K562 (cell line): ENCODE measurements at regions not wholly inside any gene's neighbourhood (a gene's known extent, or its start where the extent isn't known, plus 50 kb on each side); places are given as distances from the start of the nearest gene placed in this dataset.

Experiments used
- ATAC-seq: fragments of 200-7000 bp; cut with Tn5 transposase; 3 replicates; pipeline ENCODE4 v1.9.1; 2020; ENCODE audit warnings: moderate library complexity
- BruUV-seq: library from RNA; stranded (reverse); fragments of 400-500 nt; replicated peaks from 2 replicates; lab custom pipeline; 2021; lab: Mats Ljungman, UMichigan
- CTCF ChIA-PET: fragments of 300-600 bp; formaldehyde crosslinking; extraction: SDS; loops from one replicate; lab custom pipeline; 2021; ENCODE audit warnings: low intra/inter-chr PET ratio; lab: Yijun Ruan, JAX
- POLR2A ChIA-PET: fragments of 300-600, 350-650 bp; sonication (Branson Sonifier 250); formaldehyde crosslinking; extraction: SDS; loops from one replicate; lab custom pipeline; 2021; ENCODE audit warnings: antibody characterized with exemption, inconsistent platforms; lab: Yijun Ruan, JAX
- DNase-seq, 4 experiments: peaks; one replicate each; pipeline versions ENCODE4 v3.0.0 to v3.0.0-alpha.2; 2011 to 2018; ENCODE audit warnings: low spot score in 3 of 4, mixed read lengths in 3 of 4; ENCODE audit errors: extremely low read depth in 1 of 4
- FAIRE-seq: peaks from 2 replicates; lab custom pipeline; 2011; peaks lifted over from hg19 to GRCh38; lab: Jason Lieb, UNC
- H2AFZ ChIP-seq: 2 replicates; pipeline ENCODE4 v1.6.0; 2011; ENCODE audit warnings: low read depth, low read length, control low read depth, inconsistent platforms
- H3K27ac ChIP-seq: fragments of 200-600 bp; 3 replicates; pipeline ENCODE4 v1.8.0; 2011; ENCODE audit warnings: low read depth, mild to moderate bottlenecking, control low read depth, inconsistent platforms, low read length, moderate library complexity, mixed read lengths; ENCODE audit errors: extremely low read depth
- H3K27me3 ChIP-seq, 2 experiments: fragments of 300-600 bp in 1 of 2; 2 replicates in 1 of 2; 3 replicates in 1 of 2; pipeline versions ENCODE4 v1.6.0 to v1.8.0; 2011; ENCODE audit warnings: inconsistent platforms in 2 of 2, low read length in 2 of 2, mild to moderate bottlenecking in 1 of 2, mixed read lengths in 1 of 2, moderate library complexity in 1 of 2; ENCODE audit not compliant: control insufficient read depth in 2 of 2, insufficient read depth in 2 of 2
- H3K36me3 ChIP-seq: fragments of 300-600 bp; 3 replicates; pipeline ENCODE4 v1.8.0; 2011; ENCODE audit warnings: mild to moderate bottlenecking, low read length, inconsistent platforms; ENCODE audit not compliant: control insufficient read depth, insufficient read depth
- H3K4me1 ChIP-seq, 2 experiments: fragments of 200-600 bp in 1 of 2; replicated peaks in 1 of 2; 2 replicates in 1 of 2; 3 replicates in 1 of 2; pipeline versions ENCODE4 v1.5.1 to v1.8.0; 2011; ENCODE audit warnings: inconsistent platforms in 2 of 2, low read length in 2 of 2, mild to moderate bottlenecking in 1 of 2, mixed read lengths in 1 of 2, moderate library complexity in 1 of 2; ENCODE audit not compliant: control insufficient read depth in 2 of 2, insufficient read depth in 2 of 2
- H3K4me2 ChIP-seq: 2 replicates; pipeline ENCODE4 v1.6.1; 2011; ENCODE audit warnings: low read length, control low read depth, inconsistent platforms, mixed read lengths; ENCODE audit not compliant: insufficient read depth
- H3K4me3 ChIP-seq: fragments of 200-600 bp; sonication (generic), shearing (Covaris generic); 2 replicates; pipeline ENCODE4 v1.5.1; 2016; ENCODE audit warnings: control low read depth, inconsistent platforms
- H3K79me2 ChIP-seq: fragments of 200-600 bp; 3 replicates; pipeline ENCODE4 v1.8.0; 2011; ENCODE audit warnings: low read length, inconsistent platforms; ENCODE audit not compliant: control insufficient read depth, insufficient read depth
- H3K9ac ChIP-seq, 2 experiments: 2 replicates each; pipeline versions ENCODE4 v1.6.0 to v1.6.1; 2011; ENCODE audit warnings: low read depth in 2 of 2, low read length in 2 of 2, control low read depth in 1 of 2, inconsistent platforms in 1 of 2, mild to moderate bottlenecking in 1 of 2, mixed read lengths in 1 of 2; ENCODE audit not compliant: insufficient read depth in 1 of 2
- H3K9me1 ChIP-seq: one replicate; pipeline ENCODE4 v1.6.0; 2011; ENCODE audit warnings: inconsistent platforms, mild to moderate bottlenecking, low read length, moderate library complexity; ENCODE audit not compliant: control insufficient read depth, insufficient read depth
- H3K9me3 ChIP-seq: replicated peaks from 2 replicates; pipeline ENCODE4 v1.5.1; 2011; ENCODE audit warnings: low read depth, low read length, inconsistent platforms; ENCODE audit not compliant: control insufficient read depth, insufficient read depth
- H4K20me1 ChIP-seq: replicated peaks from 2 replicates; pipeline ENCODE4 v1.6.1; 2011; ENCODE audit warnings: low read length, inconsistent platforms, mixed read lengths; ENCODE audit not compliant: control insufficient read depth, insufficient read depth
- HLTF ChIP-seq: fragments of 450-650 bp; IDR thresholded peaks from 2 replicates; pipeline ENCODE4 v1.6.1; 2016
- KLF6 ChIP-seq: fragments of 250-450 bp; sonication (Bioruptor Pico); IDR thresholded peaks from 2 replicates; pipeline ENCODE4 v1.4.0; 2020; ENCODE audit warnings: mild to moderate bottlenecking, moderate library complexity, borderline replicate concordance
- NONO ChIP-seq, 2 experiments: fragments of 200-400 bp in 1 of 2; fragments of 450-650 bp in 1 of 2; formaldehyde crosslinking in 1 of 2; IDR thresholded peaks; 2 replicates each; pipeline ENCODE4 v1.6.1; 2017; ENCODE audit warnings: low read depth in 2 of 2, mild to moderate bottlenecking in 2 of 2, moderate library complexity in 2 of 2, low read length in 1 of 2
- SMARCA5 ChIP-seq: fragments of 450-650 bp; IDR thresholded peaks from 2 replicates; pipeline ENCODE4 v1.6.1; 2016
- SNIP1 ChIP-seq: fragments of 450-650 bp; IDR thresholded peaks from 2 replicates; pipeline ENCODE4 v1.7.1; 2017; ENCODE audit warnings: low read depth, mild to moderate bottlenecking
- ZNF3 ChIP-seq: fragments of 250-450 bp; sonication (Bioruptor Pico); IDR thresholded peaks from 2 replicates; pipeline ENCODE4 v1.5.0; 2021; ENCODE audit warnings: mild to moderate bottlenecking, moderate library complexity
- ZNF436 ChIP-seq: fragments of 250-450, 450-650 bp; sonication (Bioruptor Pico); formaldehyde crosslinking; IDR thresholded peaks from 2 replicates; pipeline ENCODE4 v1.7.0; 2020; ENCODE audit warnings: mild to moderate bottlenecking
- WGBS: fragments of 100-300 bp; shearing (Covaris generic); methylation state at CpG from one replicate; pipeline ENCODE4 v1.1.6; 2016; ENCODE audit warnings: low coverage, mixed read lengths; ENCODE audit not compliant: insufficient coverage; ENCODE audit errors: missing lambda C conversion rate; 5-methylcytosine and 5-hydroxymethylcytosine counted together
- in situ Hi-C: fragments of 300-500 bp; cut with MboI; formaldehyde crosslinking; loops from 4 replicates; pipeline ENCODE4 v1.15.0; 2018; ENCODE audit warnings: inconsistent platforms, mixed read lengths
- intact Hi-C: fragments of 100-400 bp; cut with micrococcal nuclease; formaldehyde crosslinking; loops from 2 replicates; pipeline ENCODE4 v1.14.2; 2022

- TF ChIP-seq SNIP1 (no peak), SMARCA5 (no peak), ZNF436 (CRISPR knock-in tag) (no peak), ZNF3 (no peak), NONO (IDR thresholded peaks at IDR 0.05; ENCODE audit: low read depth in 2 of 2, low read length in 1 of 2) (no peak)
These were observed 77.2 kb downstream of the C3orf38 start (continued) for GRCh38 chr3:88226910-88227309.

DNA sequence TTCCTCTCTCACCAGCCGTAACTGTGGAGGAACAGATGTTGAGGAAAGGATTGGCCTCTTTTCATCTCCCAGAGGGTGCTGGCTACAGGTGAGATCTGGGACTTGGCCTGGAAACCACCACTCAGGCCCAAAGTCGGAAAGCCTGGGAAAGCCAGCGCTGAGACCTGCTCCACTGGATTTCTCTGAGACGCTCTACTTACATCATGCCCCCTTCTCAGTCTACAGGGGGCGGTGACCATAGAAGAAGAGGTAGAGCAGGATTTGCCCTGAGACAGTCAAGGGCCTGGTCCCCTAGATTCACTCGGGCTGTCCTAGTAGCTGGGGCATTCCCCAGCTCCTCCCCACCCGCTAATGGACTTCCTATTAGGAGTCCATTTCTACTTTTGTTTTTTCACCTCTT, 80.9 kb downstream of the C3orf38 start:
- no peaks in the 10 kb centered on the region for H3K9me1 ChIP-seq
- H3K27ac ChIP-seq, result no peak overlapping the region
- H3K9ac ChIP-seq, result no peak overlapping the region
- ATAC-seq (no peak), DNase-seq (no peak), FAIRE-seq (no peak)
- intact Hi-C loops, result no loop called here
- no peak overlapping the region for H3K4me2 ChIP-seq
- no peaks in the 10 kb centered on the region for H3K27me3 ChIP-seq
- H3K9me3 ChIP-seq, result no peaks in the 10 kb centered on the region
- no TSS peak for BruUV-seq
- POLR2A ChIA-PET, result no interaction called here
- CTCF ChIA-PET, result no interaction called here
- TF ChIP-seq KLF6 (CRISPR knock-in tag), result no peak
- no peak for TF ChIP-seq HLTF
- H3K36me3 ChIP-seq, result no peaks in the 10 kb centered on the region
- no peaks in the 10 kb centered on the region for H3K4me1 ChIP-seq
- no peaks in the 10 kb centered on the region for H3K79me2 ChIP-seq
- no peak overlapping the region for H2AFZ ChIP-seq
- H3K4me3 ChIP-seq, result no peak overlapping the region
- in situ Hi-C loops, result no loop called here
- WGBS, result 0% methylated on average over 4 of the region's 7 CpGs
- H4K20me1 ChIP-seq, result no peaks in the 10 kb centered on the region
